ENCODE measurements at regions not wholly inside any gene's neighbourhood (a gene's known extent, or its start where the extent isn't known, plus 50 kb on each side); places are given as distances from the start of the nearest gene placed in this dataset.

DNA sequence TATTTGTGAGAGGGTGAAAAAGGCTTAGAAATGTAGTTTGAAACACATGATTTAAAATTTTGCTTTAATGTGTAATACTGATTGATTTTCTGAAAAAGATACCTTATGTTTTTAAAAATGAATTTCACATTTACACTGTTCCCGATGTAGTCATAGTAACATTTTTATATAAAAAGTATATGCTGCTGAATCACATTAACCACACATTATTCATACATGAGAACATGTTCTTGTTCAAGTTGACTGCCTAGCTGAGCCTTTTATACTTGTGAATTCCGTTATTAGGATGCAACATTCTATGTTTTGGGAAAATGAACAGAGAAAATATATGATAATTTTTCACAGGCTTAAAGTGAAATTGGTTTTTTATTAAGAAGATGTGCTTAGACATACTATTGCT is 461.1 kb upstream of the NUDT12 start:
- TF ChIP-seq EZH2 (IDR thresholded peaks at IDR 0.05) (no peak), POLR2AphosphoS5 (IDR thresholded peaks at IDR 0.05; ENCODE audit: borderline replicate concordance, low read depth, low read length) (no peak), FOXP2 (optimal IDR thresholded peaks at IDR 0.05; ENCODE audit: control extremely low read depth, extremely low read length, insufficient read depth) (no peak)

Data from SK-N-MC (cell line).